ENCODE measurements at regions not wholly inside any gene's neighbourhood (a gene's known extent, or its start where the extent isn't known, plus 50 kb on each side); places are given as distances from the start of the nearest gene placed in this dataset.

GRCh38 chr13:56906909-56907308, 233.8 kb upstream of the PRR20A start:
- peaks cover 3% of the 10 kb centered on the region for H3K27me3 Mint-ChIP-seq (ENCODE audit: low read depth, poor library complexity)
- no peaks in the 10 kb centered on the region for H3K4me1 Mint-ChIP-seq
- no peak for DNase-seq
- H3K27ac Mint-ChIP-seq, result no peak overlapping the region
- no peaks in the 10 kb centered on the region for H3K9me3 Mint-ChIP-seq
- no peak overlapping the region for H3K4me3 Mint-ChIP-seq
- H3K36me3 Mint-ChIP-seq (ENCODE audit: low read depth), result no peaks in the 10 kb centered on the region
- TF ChIP-seq, protein P1, sequence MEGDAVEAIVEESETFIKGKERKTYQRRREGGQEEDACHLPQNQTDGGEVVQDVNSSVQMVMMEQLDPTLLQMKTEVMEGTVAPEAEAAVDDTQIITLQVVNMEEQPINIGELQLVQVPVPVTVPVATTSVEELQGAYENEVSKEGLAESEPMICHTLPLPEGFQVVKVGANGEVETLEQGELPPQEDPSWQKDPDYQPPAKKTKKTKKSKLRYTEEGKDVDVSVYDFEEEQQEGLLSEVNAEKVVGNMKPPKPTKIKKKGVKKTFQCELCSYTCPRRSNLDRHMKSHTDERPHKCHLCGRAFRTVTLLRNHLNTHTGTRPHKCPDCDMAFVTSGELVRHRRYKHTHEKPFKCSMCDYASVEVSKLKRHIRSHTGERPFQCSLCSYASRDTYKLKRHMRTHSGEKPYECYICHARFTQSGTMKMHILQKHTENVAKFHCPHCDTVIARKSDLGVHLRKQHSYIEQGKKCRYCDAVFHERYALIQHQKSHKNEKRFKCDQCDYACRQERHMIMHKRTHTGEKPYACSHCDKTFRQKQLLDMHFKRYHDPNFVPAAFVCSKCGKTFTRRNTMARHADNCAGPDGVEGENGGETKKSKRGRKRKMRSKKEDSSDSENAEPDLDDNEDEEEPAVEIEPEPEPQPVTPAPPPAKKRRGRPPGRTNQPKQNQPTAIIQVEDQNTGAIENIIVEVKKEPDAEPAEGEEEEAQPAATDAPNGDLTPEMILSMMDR (IDR thresholded peaks at IDR 0.05), result no peak

GRCh38 chr13:56907766-56908165, 233.0 kb upstream of the PRR20A start:
- no peak overlapping the region for H3K27ac Mint-ChIP-seq

GRCh38 chr13:56909896-56910600, 230.7 kb upstream of the PRR20A start:
- Mint-ChIP-seq H3K36me3 (ENCODE audit: low read depth) (no peaks in the 10 kb centered on the region), H3K4me3 (no peak overlapping the region)

More at GRCh38 chr13:56907766-56908165, 233.0 kb upstream of the PRR20A start:
- peaks cover 3% of the 10 kb centered on the region for H3K27me3 Mint-ChIP-seq (ENCODE audit: low read depth, poor library complexity)
- TF ChIP-seq, protein P1 (IDR thresholded peaks at IDR 0.05), result no peak
- no peaks in the 10 kb centered on the region for H3K9me3 Mint-ChIP-seq
- no peak for DNase-seq
- no peaks in the 10 kb centered on the region for H3K36me3 Mint-ChIP-seq (ENCODE audit: low read depth)
- no peak overlapping the region for H3K4me3 Mint-ChIP-seq
- no peaks in the 10 kb centered on the region for H3K4me1 Mint-ChIP-seq

GRCh38 chr13:56917966-56918365, 222.8 kb upstream of the PRR20A start:
- H3K4me3 Mint-ChIP-seq, result no peak overlapping the region
- no peaks in the 10 kb centered on the region for H3K4me1 Mint-ChIP-seq
- no peak overlapping the region for H3K27ac Mint-ChIP-seq
- no peaks in the 10 kb centered on the region for H3K27me3 Mint-ChIP-seq (ENCODE audit: low read depth, poor library complexity)
- H3K36me3 Mint-ChIP-seq (ENCODE audit: low read depth), result no peaks in the 10 kb centered on the region
- TF ChIP-seq, protein P1 (IDR thresholded peaks at IDR 0.05), result no peak
- DNase-seq, result no peak
- H3K9me3 Mint-ChIP-seq, result no peaks in the 10 kb centered on the region

More at GRCh38 chr13:56909896-56910600, 230.7 kb upstream of the PRR20A start:
- peaks cover 3% of the 10 kb centered on the region for H3K27me3 Mint-ChIP-seq (ENCODE audit: low read depth, poor library complexity)
- no peak for DNase-seq
- no peak overlapping the region for H3K27ac Mint-ChIP-seq
- no peaks in the 10 kb centered on the region for H3K9me3 Mint-ChIP-seq
- TF ChIP-seq, protein P1 (IDR thresholded peaks at IDR 0.05), result no peak
- H3K4me1 Mint-ChIP-seq, result no peaks in the 10 kb centered on the region

GRCh38 chr13:56923626-56924140, 217.0 kb upstream of the PRR20A start:
- TF ChIP-seq, protein P1 (IDR thresholded peaks at IDR 0.05), result no peak
- Mint-ChIP-seq H3K4me1 (no peaks in the 10 kb centered on the region), H3K27ac (no peak overlapping the region), H3K36me3 (ENCODE audit: low read depth) (no peaks in the 10 kb centered on the region), H3K9me3 (no peaks in the 10 kb centered on the region), H3K4me3 (no peak overlapping the region), H3K27me3 (ENCODE audit: low read depth, poor library complexity) (peaks cover 5% of the 10 kb centered on the region)
- DNase-seq, result no peak

DNA sequence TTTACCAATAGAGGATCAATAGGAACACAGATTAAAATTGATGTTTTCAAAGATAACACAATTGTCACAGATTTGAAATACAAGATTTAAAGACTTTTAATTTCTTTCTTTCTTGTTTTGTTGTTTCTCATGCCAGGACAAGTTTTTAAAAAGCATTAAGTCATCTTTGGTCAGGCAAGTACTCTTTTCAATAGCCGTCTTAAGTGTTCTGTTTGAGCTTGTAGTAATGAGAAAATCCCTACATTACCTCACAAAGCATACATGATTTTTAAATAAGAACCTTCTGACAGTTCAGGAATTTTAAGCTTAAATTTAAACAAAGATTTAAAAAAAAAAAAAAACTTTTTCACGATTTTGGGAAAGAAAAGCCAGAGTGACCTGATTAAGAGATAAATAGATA, 216.3 kb upstream of the PRR20A start:
- no peaks in the 10 kb centered on the region for H3K36me3 Mint-ChIP-seq (ENCODE audit: low read depth)
- H3K9me3 Mint-ChIP-seq, result no peaks in the 10 kb centered on the region
- no peaks in the 10 kb centered on the region for H3K4me1 Mint-ChIP-seq
- TF ChIP-seq, protein P1 (IDR thresholded peaks at IDR 0.05), result no peak
- peaks cover 5% of the 10 kb centered on the region for H3K27me3 Mint-ChIP-seq (ENCODE audit: low read depth, poor library complexity)
- DNase-seq, result no peak
- no peak overlapping the region for H3K4me3 Mint-ChIP-seq
- H3K27ac Mint-ChIP-seq, result no peak overlapping the region
